ENCODE measurements at regions not wholly inside any gene's neighbourhood (a gene's known extent, or its start where the extent isn't known, plus 50 kb on each side); places are given as distances from the start of the nearest gene placed in this dataset.

GRCh38 chr4:36573441-36573840 is 292.0 kb downstream of the DTHD1 start:
- H3K36me3 ChIP-seq (ENCODE audit: control insufficient read depth in 2 of 3, insufficient read depth in 3 of 3, low read length in 3 of 3), result no peaks in the 10 kb centered on the region
- no peak for DNase-seq
- FAIRE-seq, result no peak
- peaks cover 0 to 8% (median 1%) of the 10 kb centered on the region in 3 donors for H3K9me3 ChIP-seq (ENCODE audit: control insufficient read depth in 2 of 3, insufficient read depth in 1 of 3, low read length in 3 of 3)
- H3K4me1 ChIP-seq (ENCODE audit: control insufficient read depth in 2 of 3, insufficient read depth in 2 of 3, low read depth in 1 of 3, low read length in 3 of 3), result no peaks in the 10 kb centered on the region
- H3K27ac ChIP-seq (ENCODE audit: low read depth in 2 of 2, low read length in 2 of 2), result no peak overlapping the region
- intact Hi-C loops (cut with DNase I), result no loop called here
- H3K9ac ChIP-seq (ENCODE audit: low read length in 3 of 3), result no peak overlapping the region
- H3K27me3 ChIP-seq (ENCODE audit: control insufficient read depth, insufficient read depth, low read length), result no peaks in the 10 kb centered on the region
- H3K4me3 ChIP-seq (ENCODE audit: low read length in 3 of 3), result no peak overlapping the region
- TF ChIP-seq CTCF (IDR thresholded peaks at IDR 0.05; ENCODE audit: borderline replicate concordance, extremely low read depth, insufficient read depth), result no peak

GRCh38 chr4:36574816-36575215 is 293.4 kb downstream of the DTHD1 start:
- Histone ChIP-seq H3K27me3 (ENCODE audit: control insufficient read depth, insufficient read depth, low read length) (no peaks in the 10 kb centered on the region), H3K4me3 (ENCODE audit: low read length in 3 of 3) (no peak overlapping the region), H3K4me1 (ENCODE audit: control insufficient read depth in 2 of 3, insufficient read depth in 2 of 3, low read depth in 1 of 3, low read length in 3 of 3) (no peaks in the 10 kb centered on the region), H3K9ac (ENCODE audit: low read length in 3 of 3) (no peak overlapping the region), H3K27ac (ENCODE audit: low read depth in 2 of 2, low read length in 2 of 2) (no peak overlapping the region), H3K36me3 (ENCODE audit: control insufficient read depth in 2 of 3, insufficient read depth in 3 of 3, low read length in 3 of 3) (no peaks in the 10 kb centered on the region), H3K9me3 (ENCODE audit: control insufficient read depth in 2 of 3, insufficient read depth in 1 of 3, low read length in 3 of 3) (peaks cover 0 to 8% (median 1%) of the 10 kb centered on the region in 3 donors)
- DNase-seq (no peak), FAIRE-seq (no peak)
- intact Hi-C loops (cut with DNase I), result no loop called here
- TF ChIP-seq CTCF (IDR thresholded peaks at IDR 0.05; ENCODE audit: borderline replicate concordance, extremely low read depth, insufficient read depth), result no peak

GRCh38 chr4:36582198-36582597 is 300.8 kb downstream of the DTHD1 start:
- Histone ChIP-seq H3K9ac (ENCODE audit: low read length in 3 of 3) (no peak overlapping the region), H3K9me3 (ENCODE audit: control insufficient read depth in 2 of 3, insufficient read depth in 1 of 3, low read length in 3 of 3) (no peaks in the 10 kb centered on the region), H3K27me3 (ENCODE audit: control insufficient read depth, insufficient read depth, low read length) (no peaks in the 10 kb centered on the region), H3K4me1 (ENCODE audit: control insufficient read depth in 2 of 3, insufficient read depth in 2 of 3, low read depth in 1 of 3, low read length in 3 of 3) (no peaks in the 10 kb centered on the region), H3K27ac (ENCODE audit: low read depth in 2 of 2, low read length in 2 of 2) (no peak overlapping the region), H3K36me3 (ENCODE audit: control insufficient read depth in 2 of 3, insufficient read depth in 3 of 3, low read length in 3 of 3) (no peaks in the 10 kb centered on the region), H3K4me3 (ENCODE audit: low read length in 3 of 3) (no peak overlapping the region)
- FAIRE-seq (no peak), DNase-seq (no peak)
- intact Hi-C loops (cut with DNase I), result no loop called here
- TF ChIP-seq CTCF (IDR thresholded peaks at IDR 0.05; ENCODE audit: borderline replicate concordance, extremely low read depth, insufficient read depth), result no peak

GRCh38 chr4:36587909-36588472 is 306.6 kb downstream of the DTHD1 start:
- no peak for DNase-seq
- no peak for FAIRE-seq
- Histone ChIP-seq H3K9ac (ENCODE audit: low read length in 3 of 3) (no peak overlapping the region), H3K4me1 (ENCODE audit: control insufficient read depth in 2 of 3, insufficient read depth in 2 of 3, low read depth in 1 of 3, low read length in 3 of 3) (no peaks in the 10 kb centered on the region), H3K36me3 (ENCODE audit: control insufficient read depth in 2 of 3, insufficient read depth in 3 of 3, low read length in 3 of 3) (no peaks in the 10 kb centered on the region), H3K9me3 (ENCODE audit: control insufficient read depth in 2 of 3, insufficient read depth in 1 of 3, low read length in 3 of 3) (peaks cover 0 to 8% (median 0%) of the 10 kb centered on the region in 3 donors), H3K4me3 (ENCODE audit: low read length in 3 of 3) (no peak overlapping the region), H3K27me3 (ENCODE audit: control insufficient read depth, insufficient read depth, low read length) (no peaks in the 10 kb centered on the region), H3K27ac (ENCODE audit: low read depth in 2 of 2, low read length in 2 of 2) (no peak overlapping the region)
- TF ChIP-seq CTCF (IDR thresholded peaks at IDR 0.05; ENCODE audit: borderline replicate concordance, extremely low read depth, insufficient read depth), result no peak
- intact Hi-C loops (cut with DNase I), result no loop called here
